ENCODE measurements at regions not wholly inside any gene's neighbourhood (a gene's known extent, or its start where the extent isn't known, plus 50 kb on each side); places are given as distances from the start of the nearest gene placed in this dataset.

GRCh38 chr10:78950656-78951587 lies 117.8 kb upstream of the ZMIZ1 start:
- TF ChIP-seq EZH2phosphoT487 (IDR thresholded peaks at IDR 0.05; ENCODE audit: borderline replicate concordance, low read depth, low read length) (no peak), CTCF (conservative IDR thresholded peaks at IDR 0.05; ENCODE audit: low read length) (no peak)

Measured in OCI-LY7 (cell line).